Activated CD4-positive, alpha-beta T cell treated with anti-CD3 and anti-CD28 coated beads for 48 hours (primary cell): ENCODE measurements at regions not wholly inside any gene's neighbourhood (a gene's known extent, or its start where the extent isn't known, plus 50 kb on each side); places are given as distances from the start of the nearest gene placed in this dataset.
A peak's percentile ranks its signal among the peaks of the same experiment; 100 is the strongest.
"Not testable (repeated sequence)": the region's sequence is repeated elsewhere in the genome, so short reads cannot be mapped to it uniquely, and the experiment has no call there.

Experiments
- DNase-seq: peaks from one replicate; pipeline ENCODE4 v3.0.0-alpha.2; 2020

DNA sequence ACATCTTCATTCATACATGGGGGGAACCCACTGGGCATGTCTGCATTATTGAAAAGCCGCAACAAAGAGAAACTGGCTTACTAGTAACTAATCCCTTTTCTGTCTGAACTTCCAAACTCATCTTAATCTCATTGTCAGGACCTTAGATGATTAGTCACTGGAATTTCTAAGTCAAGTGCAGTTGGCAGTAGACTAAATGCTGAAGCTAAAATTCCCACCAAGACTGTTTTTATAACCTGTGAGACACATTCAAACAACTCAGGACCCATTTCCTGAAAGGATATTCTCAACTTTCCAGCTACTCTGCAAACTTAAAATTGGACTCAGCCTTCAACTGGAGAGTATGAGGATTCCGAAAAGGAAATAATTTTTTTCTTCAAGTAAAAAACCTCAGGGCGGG is 94.8 kb upstream of the SCAF8 start:
- DNase-seq = no peak

- DNase-seq = not testable (repeated sequence)
These were observed 94.0 kb upstream of the SCAF8 start for GRCh38 chr6:154639196-154639595.

GRCh38 chr6:154648188-154648887 is 84.9 kb upstream of the SCAF8 start:
- no peak for DNase-seq

GRCh38 chr6:154648888-154649205 is 84.4 kb upstream of the SCAF8 start:
- DNase-seq = no peak

DNA sequence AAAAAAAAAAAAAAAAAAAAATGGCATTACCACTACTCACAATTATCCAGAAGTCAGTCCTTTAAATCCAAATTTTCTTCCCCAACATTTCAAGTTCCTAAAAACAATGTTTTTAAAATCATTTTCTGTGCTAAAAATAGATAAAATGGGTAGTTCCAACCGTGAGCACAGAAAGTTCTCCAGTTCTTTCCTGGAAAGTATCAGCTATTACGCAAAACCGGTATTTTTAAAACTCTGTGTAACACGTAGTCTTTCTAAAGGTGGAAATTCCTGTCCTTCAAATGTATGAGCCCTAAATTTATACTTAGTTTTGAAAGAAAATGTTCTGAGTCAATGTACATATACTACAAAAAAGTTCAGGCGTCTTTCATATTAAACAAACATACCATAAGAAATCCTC is 83.5 kb upstream of the SCAF8 start:
- DNase-seq = no peak

GRCh38 chr6:154650351-154650750 is 82.9 kb upstream of the SCAF8 start:
- no peak for DNase-seq

GRCh38 chr6:154651656-154652055 is 81.6 kb upstream of the SCAF8 start:
- DNase-seq = no peak

DNA sequence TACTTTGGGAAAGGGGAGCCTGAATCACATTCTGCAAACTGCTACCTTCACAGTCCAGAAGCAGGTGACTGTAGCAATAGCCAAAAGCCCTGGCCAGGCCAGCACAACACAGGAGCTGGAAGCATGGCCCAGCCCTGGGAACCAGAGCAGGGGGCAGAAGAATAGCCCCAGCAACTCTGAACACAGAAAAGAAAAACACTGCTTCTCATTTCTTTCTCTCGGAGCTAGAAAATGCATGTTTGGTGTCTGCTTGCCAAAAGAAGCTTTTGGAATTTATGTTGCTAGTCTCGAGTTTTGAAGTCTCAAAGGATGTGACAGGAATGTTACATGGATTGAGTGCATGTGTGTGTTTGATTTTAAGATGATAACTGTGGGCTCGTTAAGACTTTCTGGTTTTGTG is 79.8 kb upstream of the SCAF8 start:
- no peak for DNase-seq

DNA sequence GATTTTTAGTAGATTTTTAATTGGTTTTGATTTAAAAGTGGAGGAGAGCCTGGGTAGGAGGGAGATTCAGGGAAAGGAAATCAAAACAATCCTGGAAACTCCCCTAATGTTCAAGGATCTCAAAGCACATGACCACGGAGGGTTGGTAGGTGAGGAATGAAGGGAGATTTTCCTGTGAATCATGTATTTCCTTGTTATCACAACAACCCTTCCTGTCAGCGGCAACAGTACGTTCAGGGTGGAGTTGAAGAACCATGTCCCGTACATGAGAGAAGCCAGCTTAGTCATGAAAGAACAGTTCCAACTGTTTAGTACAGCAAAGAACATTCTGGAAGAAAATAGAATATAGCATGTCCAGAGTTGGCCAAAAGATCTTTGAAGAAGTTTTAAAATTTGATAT is 79.4 kb upstream of the SCAF8 start:
- DNase-seq = no peak

- no peak for DNase-seq
These were observed 76.6 kb upstream of the SCAF8 start for GRCh38 chr6:154656660-154657059.

- DNase-seq = no peak
These were observed 71.4 kb upstream of the SCAF8 start for GRCh38 chr6:154661768-154662167.

- no peak for DNase-seq
These were observed 68.9 kb upstream of the SCAF8 start for GRCh38 chr6:154664287-154664686.

DNA sequence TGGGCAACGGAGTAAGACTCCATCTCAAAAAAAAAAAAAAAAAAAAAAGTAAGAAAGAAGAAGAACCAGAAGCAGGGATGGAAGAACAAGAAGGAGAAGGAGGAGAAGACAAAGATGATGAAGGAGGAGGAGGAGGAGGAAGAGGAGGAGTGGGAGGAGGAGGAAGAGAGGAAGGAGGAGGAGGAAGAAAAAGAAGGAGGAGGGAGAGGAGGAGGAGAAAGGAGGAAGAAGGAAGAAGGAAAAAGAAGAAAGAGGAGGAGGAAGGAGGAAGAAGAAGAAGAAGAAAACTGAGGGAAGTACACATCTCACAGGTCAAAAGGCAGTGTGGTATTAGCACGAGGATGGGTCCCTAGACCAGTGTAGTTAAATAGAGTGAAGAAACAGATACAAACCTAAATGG is 65.1 kb upstream of the SCAF8 start:
- no peak for DNase-seq

DNA sequence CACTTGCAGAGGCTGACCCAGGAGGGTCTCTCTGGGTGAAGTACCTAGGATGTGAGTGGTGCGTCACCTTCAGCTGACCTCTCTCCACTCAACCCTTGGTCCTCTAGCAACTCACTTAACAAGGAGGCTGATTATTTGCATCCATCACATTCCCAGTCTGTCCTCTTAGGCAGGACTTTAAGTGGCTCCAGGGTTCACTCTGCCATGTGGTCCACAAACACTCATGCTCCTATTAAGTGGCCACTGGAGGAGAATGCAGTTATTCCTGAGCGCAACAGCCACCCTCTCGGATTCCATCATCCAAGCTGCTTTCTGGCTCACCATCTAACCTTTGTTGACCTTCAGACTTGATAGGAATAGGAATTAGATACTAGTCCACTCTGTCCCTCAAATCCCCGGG is 61.1 kb upstream of the SCAF8 start:
- DNase-seq = no peak

DNA sequence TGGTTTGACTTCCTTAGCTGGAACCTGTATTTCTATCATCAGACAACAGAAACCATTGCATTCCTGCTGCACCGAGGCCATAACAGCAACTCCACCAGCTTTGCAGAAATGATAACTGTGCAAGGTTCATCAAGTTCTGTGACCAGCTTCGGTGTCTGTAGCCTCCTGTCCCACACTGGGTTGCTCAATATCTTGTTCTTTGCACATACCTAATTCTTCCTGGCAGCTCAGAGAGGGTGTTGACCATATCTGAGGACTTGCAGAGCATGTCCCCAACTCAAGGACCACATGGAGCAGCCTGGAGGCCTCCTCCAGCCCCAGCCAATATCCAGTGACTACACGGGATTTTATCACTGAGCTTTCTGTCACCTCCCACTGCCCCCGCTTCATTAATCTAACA is 59.3 kb upstream of the SCAF8 start:
- no peak for DNase-seq

DNA sequence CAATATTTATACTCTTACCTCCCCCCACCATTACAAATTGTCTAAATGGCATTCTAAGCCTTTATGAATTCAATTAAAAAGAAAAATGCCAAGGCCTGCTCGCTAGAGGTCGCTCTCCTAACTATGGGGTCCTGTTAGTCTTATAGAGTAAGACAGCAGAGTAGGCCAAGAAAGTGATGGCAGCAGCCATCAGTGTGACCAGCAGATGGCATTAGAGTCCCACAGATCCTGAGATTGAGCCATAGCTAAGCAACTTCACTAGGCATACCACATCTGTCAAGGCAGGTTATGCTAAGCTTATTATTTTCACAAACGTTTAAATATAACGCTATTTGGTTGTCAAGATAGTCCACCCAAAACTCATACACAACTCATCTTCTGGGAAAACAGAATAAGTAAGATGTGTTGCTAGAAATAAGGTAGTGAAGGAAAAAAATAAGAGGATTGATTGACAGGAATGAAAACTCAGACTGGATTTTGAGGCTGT is 57.6 kb upstream of the SCAF8 start:
- DNase-seq = peak; percentile 90

GRCh38 chr6:154682633-154683125 is 50.5 kb upstream of the SCAF8 start:
- DNase-seq = no peak
